ENCODE measurements at regions not wholly inside any gene's neighbourhood (a gene's known extent, or its start where the extent isn't known, plus 50 kb on each side); places are given as distances from the start of the nearest gene placed in this dataset.

GRCh38 chr16:25433388-25433787 is 175.7 kb upstream of the ZKSCAN2 start (continued):
- TF ChIP-seq NR3C1 (IDR thresholded peaks at IDR 0.05) (no peak), EHF (CRISPR knock-in tag; IDR thresholded peaks at IDR 0.05) (no peak)

- TF ChIP-seq USF2 (IDR thresholded peaks at IDR 0.05) (no peak), E2F6 (IDR thresholded peaks at IDR 0.05; ENCODE audit: borderline replicate concordance, low read depth) (no peak), SMC3 (IDR thresholded peaks at IDR 0.05) (no peak), NR3C1 (IDR thresholded peaks at IDR 0.05) (no peak), HOXA7 (CRISPR knock-in tag; IDR thresholded peaks at IDR 0.05) (no peak), EP300 (IDR thresholded peaks at IDR 0.05) (no peak), RNF2 (IDR thresholded peaks at IDR 0.05; ENCODE audit: borderline replicate concordance, low read depth) (no peak), CBX2 (IDR thresholded peaks at IDR 0.05; ENCODE audit: borderline replicate concordance, low read depth) (no peak), EHF (CRISPR knock-in tag; IDR thresholded peaks at IDR 0.05) (no peak), NPAS2 (CRISPR knock-in tag; IDR thresholded peaks at IDR 0.05; ENCODE audit: borderline replicate concordance) (no peak), FOSB (CRISPR knock-in tag; IDR thresholded peaks at IDR 0.05) (no peak), CEBPB (IDR thresholded peaks at IDR 0.05) (no peak), PHF8 (IDR thresholded peaks at IDR 0.05; ENCODE audit: borderline replicate concordance, low read depth) (no peak), RCOR1 (IDR thresholded peaks at IDR 0.05; ENCODE audit: low read depth, low read length) (no peak), TP53 (CRISPR knock-in tag; IDR thresholded peaks at IDR 0.05) (no peak)
Observed at GRCh38 chr16:25431472-25431871, 173.8 kb upstream of the ZKSCAN2 start.

GRCh38 chr16:25426829-25427228 is 169.2 kb upstream of the ZKSCAN2 start:
- Histone ChIP-seq H3K4me2 (no peak overlapping the region), H3K4me3 (no peak overlapping the region), H3K9me3 (no peaks in the 10 kb centered on the region), H3K4me1 (no peaks in the 10 kb centered on the region), H3K27ac (no peak overlapping the region)
- no peak for DNase-seq (ENCODE audit: low read depth in 1 of 2, low spot score in 1 of 2)
- 0% methylated on average over 1 of the region's 1 CpG for WGBS (ENCODE audit: missing lambda C conversion rate)
- POLR2A ChIA-PET, result no interaction called here
- no peak for ATAC-seq
- CTCF ChIA-PET, result interaction anchor here (0.6 to 0.9 kb wide), 2 partner anchors 17 to 1354 kb away, joined by 3 to 4 read pairs; no protein-coding TSS in a partner anchor
- no peak for FAIRE-seq
- TF ChIP-seq HOXA7 (CRISPR knock-in tag; IDR thresholded peaks at IDR 0.05) (no peak), PBX3 (IDR thresholded peaks at IDR 0.05) (no peak), PHF8 (IDR thresholded peaks at IDR 0.05; ENCODE audit: borderline replicate concordance, low read depth) (no peak), MAZ (IDR thresholded peaks at IDR 0.05; ENCODE audit: borderline replicate concordance, low read depth, low read length) (no peak), HES2 (IDR thresholded peaks at IDR 0.05) (no peak)

More at GRCh38 chr16:25431472-25431871, 173.8 kb upstream of the ZKSCAN2 start:
- FAIRE-seq (no peak), DNase-seq (ENCODE audit: low read depth in 1 of 2, low spot score in 1 of 2) (no peak), ATAC-seq (no peak)
- H3K4me1 ChIP-seq, result no peaks in the 10 kb centered on the region
- 19% methylated on average over 7 of the region's 7 CpGs for WGBS (ENCODE audit: missing lambda C conversion rate)
- ChIA-PET POLR2A (no interaction called here), CTCF (no interaction called here)
- no peak overlapping the region for H3K4me3 ChIP-seq
- H3K9me3 ChIP-seq, result no peaks in the 10 kb centered on the region
- H3K4me2 ChIP-seq, result no peak overlapping the region
- no peak overlapping the region for H3K27ac ChIP-seq

GRCh38 chr16:25419681-25420080 is 162.0 kb upstream of the ZKSCAN2 start:
- FAIRE-seq, result no peak
- ATAC-seq, result no peak
- Histone ChIP-seq H3K4me1 (no peaks in the 10 kb centered on the region), H3K9me3 (no peaks in the 10 kb centered on the region), H3K4me3 (no peak overlapping the region), H3K4me2 (no peak overlapping the region), H3K27ac (no peak overlapping the region)
- POLR2A ChIA-PET, result no interaction called here
- DNase-seq (ENCODE audit: low read depth in 1 of 2, low spot score in 1 of 2), result no peak
- no peak for TF ChIP-seq HES2 (IDR thresholded peaks at IDR 0.05)
- 0% methylated on average over 3 of the region's 3 CpGs for WGBS (ENCODE audit: missing lambda C conversion rate)
- CTCF ChIA-PET, result interaction anchor here (0.8 kb wide), 1 partner anchor 194 kb away, joined by 3 read pairs; no protein-coding TSS in a partner anchor
